Suppressor macrophage treated with lipopolysaccharide for 1 hour (primary cell): ENCODE measurements at regions not wholly inside any gene's neighbourhood (a gene's known extent, or its start where the extent isn't known, plus 50 kb on each side); places are given as distances from the start of the nearest gene placed in this dataset.
A peak's percentile ranks its signal among the peaks of the same experiment; 100 is the strongest.
"Not testable (repeated sequence)": the region's sequence is repeated elsewhere in the genome, so short reads cannot be mapped to it uniquely, and the experiment has no call there.

Source experiments
- DNase-seq, 3 donors: peaks; one replicate each; pipeline ENCODE4 v3.0.0-alpha.2; 2020 to 2022

DNA sequence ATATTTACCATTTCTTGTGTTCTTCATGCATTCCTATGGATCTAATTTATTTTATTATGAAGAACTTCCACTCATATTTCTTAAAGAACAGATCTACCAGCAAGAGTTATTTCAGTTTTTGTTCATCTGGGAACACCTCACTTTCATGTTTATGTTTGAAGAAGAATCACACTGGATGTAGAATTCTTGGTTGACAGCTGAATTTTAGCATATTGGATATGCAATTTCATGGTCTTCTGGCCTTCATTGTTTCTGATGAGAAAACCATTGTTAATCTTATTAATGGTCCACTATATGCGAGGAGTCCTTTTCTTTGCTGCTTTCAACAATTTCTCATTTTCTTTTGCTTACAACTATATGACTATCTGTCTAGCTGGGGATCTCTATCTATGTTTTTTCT is 189.2 kb downstream of the UXS1 start:
- no peak for DNase-seq

DNA sequence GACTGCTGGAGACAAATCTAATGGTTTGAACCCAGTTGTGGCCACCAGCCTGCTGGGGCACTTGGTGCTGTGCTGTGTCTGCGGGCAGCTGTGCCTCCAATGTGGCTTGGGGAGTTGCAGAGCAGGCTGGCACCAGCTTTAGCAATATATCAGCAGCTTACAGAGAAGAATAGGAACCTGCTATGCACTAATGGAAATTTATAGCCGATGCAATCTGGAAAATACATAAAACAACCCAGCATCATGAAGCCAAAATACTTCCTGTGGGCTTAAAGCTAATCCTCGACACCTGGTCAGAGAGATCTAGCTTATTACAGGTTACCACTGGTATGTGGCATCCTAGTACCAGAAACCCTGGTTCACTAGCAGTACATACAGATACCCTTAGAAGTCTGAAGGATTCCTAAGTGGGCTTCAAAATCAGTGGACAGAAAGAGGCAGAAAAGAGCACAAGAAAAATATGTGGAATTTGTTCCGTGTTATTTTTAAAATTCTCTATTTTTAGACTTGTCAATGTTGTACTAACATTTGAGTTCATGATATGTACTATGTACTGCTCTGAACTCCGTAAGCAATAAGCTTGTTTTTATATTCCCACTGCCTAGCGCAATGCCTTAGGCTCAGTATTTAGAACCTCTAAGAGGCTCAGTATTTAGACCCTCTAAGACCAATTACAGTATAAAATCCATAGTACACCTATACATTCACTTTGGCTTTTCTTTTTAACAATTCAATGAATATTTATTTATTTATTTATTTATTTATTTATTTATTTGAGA is 194.7 kb downstream of the UXS1 start:
- no peak for DNase-seq

DNA sequence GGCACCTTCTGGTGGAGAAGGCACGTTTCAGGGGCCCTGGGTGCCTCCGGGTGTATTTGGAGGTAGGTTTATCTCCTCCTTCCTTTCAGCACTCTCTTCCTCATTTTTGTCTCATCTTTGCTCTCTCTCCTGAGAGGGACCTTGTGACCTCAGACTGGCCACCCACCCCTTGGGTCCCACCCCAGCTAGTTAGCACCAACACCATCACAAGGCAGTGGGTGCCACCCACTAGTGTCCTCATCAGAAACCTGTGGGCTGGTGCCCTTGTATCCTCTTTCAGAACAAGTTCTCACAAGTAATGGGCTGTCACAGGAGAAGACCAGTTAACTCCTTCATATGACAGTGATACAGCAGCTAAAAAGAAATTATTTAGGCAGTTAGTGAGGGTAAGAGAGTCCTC is 196.4 kb downstream of the UXS1 start:
- peak; percentile 16 to 32 (median 26) for DNase-seq

DNA sequence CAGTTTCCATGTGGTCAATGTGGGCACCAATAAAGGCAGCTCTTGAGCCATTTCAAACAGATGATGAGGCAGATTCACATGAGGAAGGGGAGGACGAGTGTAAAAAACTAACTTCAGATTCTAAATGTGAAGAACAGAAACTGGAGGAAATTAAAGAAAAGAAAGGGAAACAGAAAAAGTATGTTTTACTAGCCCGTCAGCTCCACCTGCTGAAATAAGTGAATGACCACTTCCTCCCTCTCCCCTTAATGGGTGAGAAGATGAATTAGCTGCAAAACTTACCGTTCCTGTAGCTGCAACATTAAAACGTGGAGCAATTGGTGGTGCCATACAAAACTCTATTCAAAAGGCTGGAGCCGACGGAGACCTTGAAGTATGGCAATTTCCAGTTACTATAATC is 203.5 kb downstream of the UXS1 start:
- DNase-seq = no peak

GRCh38 chr2:105989803-105990202 is 204.3 kb downstream of the UXS1 start:
- not testable (repeated sequence) for DNase-seq

GRCh38 chr2:105989070-105989469 is 205.0 kb downstream of the UXS1 start:
- no peak for DNase-seq

GRCh38 chr2:105977807-105978206 is 216.3 kb downstream of the UXS1 start:
- no peak for DNase-seq

GRCh38 chr2:105977212-105977611 is 216.9 kb downstream of the UXS1 start:
- no peak for DNase-seq

DNA sequence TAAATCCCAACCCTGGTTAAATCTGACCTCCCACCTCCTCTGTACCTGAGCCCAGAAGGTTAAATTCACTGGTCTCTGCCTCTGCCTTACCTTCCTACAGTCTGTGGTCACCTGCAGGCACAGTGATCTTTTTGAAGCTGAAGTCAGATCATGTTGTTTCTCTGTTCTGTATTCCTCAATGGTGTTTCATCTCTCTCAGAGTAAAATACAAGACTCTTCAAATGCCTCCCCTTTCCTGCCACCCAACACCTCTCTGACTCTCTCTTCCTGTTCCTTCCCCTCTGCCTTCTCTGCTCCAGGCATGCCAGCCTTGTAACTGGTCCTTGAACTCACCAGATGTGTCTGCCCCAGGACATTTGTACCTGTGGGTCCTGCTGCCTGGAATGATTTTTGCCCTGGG is 219.3 kb downstream of the UXS1 start:
- no peak for DNase-seq

DNA sequence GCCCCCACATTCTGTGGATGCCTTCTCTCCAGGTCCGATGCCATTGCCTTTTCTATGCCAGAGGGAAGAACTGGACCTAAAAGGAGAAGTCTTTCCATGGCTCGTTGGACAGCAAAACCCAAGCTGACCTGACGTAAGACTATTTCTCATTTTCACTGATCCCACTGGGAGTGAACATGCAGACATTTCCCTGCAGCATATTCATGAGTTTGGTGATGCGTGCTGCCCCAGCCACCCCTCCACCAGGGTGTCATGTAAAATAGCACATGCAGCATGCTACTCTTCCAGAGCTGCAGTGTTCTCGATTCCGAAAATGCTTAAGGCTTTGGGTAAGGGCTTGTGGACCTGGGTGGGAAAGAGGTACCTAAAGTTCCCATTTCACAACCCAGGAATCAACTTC is 221.2 kb downstream of the UXS1 start:
- no peak for DNase-seq

DNA sequence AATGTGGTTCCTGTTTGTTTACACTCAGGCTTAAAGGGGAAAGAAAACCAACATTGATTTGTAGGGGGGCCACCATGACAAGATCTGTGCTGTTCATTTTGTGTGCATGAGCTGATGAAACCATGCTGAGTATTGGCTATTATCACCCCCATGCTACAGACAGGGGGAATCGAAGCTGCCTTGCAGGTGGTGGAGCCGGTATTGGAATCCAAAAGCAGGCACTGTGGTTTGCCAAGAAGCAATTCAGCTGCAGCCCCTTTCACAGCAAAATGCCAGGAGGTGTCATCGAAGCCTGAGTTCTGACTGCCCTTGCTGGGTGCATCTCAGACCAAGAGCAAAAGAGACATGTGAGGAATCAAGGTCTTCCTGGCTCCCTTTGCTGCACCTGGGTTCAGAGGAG is 221.9 kb downstream of the UXS1 start:
- no peak for DNase-seq

GRCh38 chr2:105969552-105969951 is 224.5 kb downstream of the UXS1 start:
- peak; percentile 6 to 20 (median 8) for DNase-seq

DNA sequence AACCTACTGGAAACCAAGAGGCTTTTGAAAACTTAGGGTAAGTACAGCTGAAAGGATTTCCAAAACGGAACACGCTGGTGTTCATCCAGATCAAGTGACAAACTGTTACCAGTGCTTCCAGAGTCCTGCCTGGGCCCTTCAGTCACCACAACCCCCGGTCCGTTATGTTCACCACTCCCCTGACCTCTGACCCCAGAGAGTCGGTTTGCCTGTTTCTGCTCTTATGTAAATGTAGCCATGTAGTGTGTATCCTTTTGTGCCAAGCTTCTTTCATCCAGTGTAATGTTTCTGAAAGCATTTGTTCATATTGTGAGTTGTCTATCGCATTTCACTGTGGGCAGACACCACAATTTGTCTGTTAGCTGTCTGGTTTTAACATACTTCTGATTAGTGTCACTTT is 217.5 kb downstream of the NCK2 start:
- no peak for DNase-seq

- DNase-seq = no peak
These were observed 217.0 kb downstream of the NCK2 start for GRCh38 chr2:105961599-105962146.

DNA sequence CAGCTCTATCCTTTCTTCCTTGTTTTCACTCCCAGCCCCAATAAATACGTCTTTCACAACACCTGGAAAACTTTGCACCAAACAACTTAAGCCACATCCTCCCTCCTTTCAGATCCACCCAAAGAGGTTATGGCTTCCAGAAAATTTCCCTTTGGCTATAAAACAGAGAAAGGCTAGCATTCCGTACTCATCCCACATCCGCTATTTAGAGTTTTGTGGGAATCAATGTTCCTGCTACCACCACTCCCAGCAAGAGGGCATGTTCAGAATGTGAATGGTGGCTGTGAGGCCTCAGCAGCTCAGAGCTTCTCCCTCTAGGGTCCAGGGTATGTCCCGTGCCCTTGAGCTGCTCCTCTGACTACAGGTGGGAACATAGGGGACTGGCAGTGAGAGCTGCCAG is 214.6 kb downstream of the NCK2 start:
- DNase-seq = no peak

GRCh38 chr2:105954891-105955290 is 210.2 kb downstream of the NCK2 start:
- no peak for DNase-seq

DNA sequence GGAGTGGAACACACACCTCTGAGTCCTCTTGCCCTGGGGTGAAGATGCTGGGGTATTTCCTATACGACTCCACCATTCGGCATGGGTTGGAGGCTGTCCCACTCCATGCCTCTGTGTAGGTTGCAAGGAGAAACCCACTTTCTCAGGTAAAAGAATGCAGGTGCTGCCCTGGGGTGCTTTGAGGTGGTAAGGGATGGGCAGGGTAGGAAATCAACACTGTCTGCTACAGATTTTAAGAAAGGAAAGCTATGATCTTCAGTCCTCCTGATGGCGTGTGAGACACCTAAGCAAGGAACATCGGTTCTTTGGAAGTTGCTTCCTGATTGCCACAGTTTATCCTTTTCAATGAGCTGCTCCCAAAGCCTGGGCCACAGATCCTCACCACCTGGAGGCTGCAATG is 209.2 kb downstream of the NCK2 start:
- no peak for DNase-seq

DNA sequence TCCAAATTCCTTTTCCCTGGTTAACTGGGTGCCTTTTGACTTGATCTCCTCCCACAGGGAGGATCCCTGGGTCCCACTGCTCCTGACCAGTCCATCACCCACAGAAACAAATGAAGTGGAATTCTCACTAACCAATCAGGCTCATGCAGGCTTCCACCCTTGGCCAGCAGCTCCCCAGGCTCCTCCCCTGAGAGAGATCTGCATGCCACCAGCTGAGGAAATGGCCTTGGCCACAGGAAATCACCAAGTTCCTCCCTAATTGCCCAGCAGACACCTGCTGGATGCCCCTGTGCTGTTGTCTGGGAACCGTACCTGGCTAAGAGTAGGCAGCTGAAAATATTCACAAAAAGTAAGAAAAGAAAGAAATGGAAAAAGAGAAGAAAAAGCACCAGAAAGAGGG is 207.4 kb downstream of the NCK2 start:
- no peak for DNase-seq

GRCh38 chr2:105951384-105951694 is 206.6 kb downstream of the NCK2 start:
- no peak for DNase-seq

GRCh38 chr2:105950521-105951383 is 206.0 kb downstream of the NCK2 start:
- no peak for DNase-seq

- no peak for DNase-seq
These were observed 199.3 kb downstream of the NCK2 start for GRCh38 chr2:105943977-105944376.
